ENCODE measurements at regions not wholly inside any gene's neighbourhood (a gene's known extent, or its start where the extent isn't known, plus 50 kb on each side); places are given as distances from the start of the nearest gene placed in this dataset.

GRCh38 chr3:59210260-59210659 is 160.4 kb upstream of the CFAP20DC start:
- TF ChIP-seq CTCF (IDR thresholded peaks at IDR 0.05; ENCODE audit: low read depth, low read length) = no peak
- H3K4me3 ChIP-seq (ENCODE audit: low read depth, low read length) = no peak overlapping the region

GRCh38 chr3:59192473-59192872 is 142.6 kb upstream of the CFAP20DC start:
- no peak for TF ChIP-seq CTCF (IDR thresholded peaks at IDR 0.05; ENCODE audit: low read depth, low read length)
- H3K4me3 ChIP-seq (ENCODE audit: low read depth, low read length) = no peak overlapping the region

- TF ChIP-seq CTCF (IDR thresholded peaks at IDR 0.05; ENCODE audit: low read depth, low read length) = no peak
- no peak overlapping the region for H3K4me3 ChIP-seq (ENCODE audit: low read depth, low read length)
Measured at GRCh38 chr3:59191651-59192050, 141.8 kb upstream of the CFAP20DC start.

- no peak for TF ChIP-seq CTCF (IDR thresholded peaks at IDR 0.05; ENCODE audit: low read depth, low read length)
- H3K4me3 ChIP-seq (ENCODE audit: low read depth, low read length) = no peak overlapping the region
Measured at GRCh38 chr3:59189939-59190338, 140.1 kb upstream of the CFAP20DC start.

GRCh38 chr3:59189526-59189925 is 139.7 kb upstream of the CFAP20DC start:
- no peak for TF ChIP-seq CTCF (IDR thresholded peaks at IDR 0.05; ENCODE audit: low read depth, low read length)
- H3K4me3 ChIP-seq (ENCODE audit: low read depth, low read length) = no peak overlapping the region

- TF ChIP-seq CTCF (IDR thresholded peaks at IDR 0.05; ENCODE audit: low read depth, low read length) = no peak
- no peak overlapping the region for H3K4me3 ChIP-seq (ENCODE audit: low read depth, low read length)
Measured at GRCh38 chr3:59186725-59187124, 136.9 kb upstream of the CFAP20DC start.

- TF ChIP-seq CTCF (IDR thresholded peaks at IDR 0.05; ENCODE audit: low read depth, low read length) = no peak
- no peak overlapping the region for H3K4me3 ChIP-seq (ENCODE audit: low read depth, low read length)
Measured at GRCh38 chr3:59185591-59186369, 136.0 kb upstream of the CFAP20DC start.

All from WI38 (cell line).